WTC11 (cell line): ENCODE measurements at regions not wholly inside any gene's neighbourhood (a gene's known extent, or its start where the extent isn't known, plus 50 kb on each side); places are given as distances from the start of the nearest gene placed in this dataset.

Experiments
- ATAC-seq: fragments of 200-7000 bp; cut with Tn5 transposase; 2 replicates; pipeline ENCODE4 v1.10.0; 2021; ENCODE audit warnings: mild to moderate bottlenecking, moderate library complexity
- CTCF ChIA-PET: fragments of 300-600 bp; sonication (Branson Sonifier 250); formaldehyde crosslinking; loops from one replicate; lab custom pipeline; 2021; ENCODE audit warnings: antibody characterized with exemption; lab: Charles Lee
- POLR2A ChIA-PET: fragments of 350-600 bp; sonication (Branson Sonifier 250); formaldehyde crosslinking; loops from one replicate; lab custom pipeline; 2021; ENCODE audit warnings: antibody characterized with exemption; lab: Charles Lee
- DNase-seq: peaks from one replicate; pipeline ENCODE4 v3.0.0; 2021; ENCODE audit warnings: low spot score
- H3K27ac Mint-ChIP-seq: 2 replicates; pipeline ENCODE4 v1.8.0; 2021; ENCODE audit warnings: mixed read lengths
- H3K27me3 Mint-ChIP-seq: 2 replicates; pipeline ENCODE4 v1.8.0; 2021; ENCODE audit warnings: low read depth, mild to moderate bottlenecking, moderate library complexity, mixed read lengths
- H3K36me3 Mint-ChIP-seq: 2 replicates; pipeline ENCODE4 v1.8.0; 2021; ENCODE audit warnings: mixed read lengths
- H3K4me1 Mint-ChIP-seq: 2 replicates; pipeline ENCODE4 v1.8.0; 2022; ENCODE audit warnings: mixed read lengths
- H3K4me3 Mint-ChIP-seq: 2 replicates; pipeline ENCODE4 v1.8.0; 2021; ENCODE audit warnings: mild to moderate bottlenecking, moderate library complexity, mixed read lengths
- H3K9me3 Mint-ChIP-seq: 2 replicates; pipeline ENCODE4 v1.8.0; 2021; ENCODE audit warnings: mixed read lengths
- JAZF1 ChIP-seq: fragments of 250-450 bp; sonication (Bioruptor Pico); IDR thresholded peaks from 2 replicates; pipeline ENCODE4 v1.9.0; 2021; ENCODE audit warnings: moderate library complexity, mild to moderate bottlenecking, inconsistent platforms
- KAT7 ChIP-seq: sonication (generic); formaldehyde crosslinking; IDR thresholded peaks from 2 replicates; pipeline ENCODE4 v1.8.1; 2023; ENCODE audit warnings: missing genetic modification reagents, mild to moderate bottlenecking, borderline replicate concordance
- MXD4 ChIP-seq: fragments of 250-450 bp; sonication (Bioruptor Pico); IDR thresholded peaks from 2 replicates; pipeline ENCODE4 v1.8.0; 2021; ENCODE audit warnings: mild to moderate bottlenecking, moderate library complexity, borderline replicate concordance
- NFYB ChIP-seq: sonication (generic); formaldehyde crosslinking; conservative IDR thresholded peaks from 2 replicates; pipeline ENCODE4 v1.8.0; 2022; ENCODE audit warnings: low read depth, missing genetic modification reagents
- SMAD4 ChIP-seq: sonication (generic); formaldehyde crosslinking; IDR thresholded peaks from 2 replicates; pipeline ENCODE4 v1.8.0; 2022; ENCODE audit warnings: mild to moderate bottlenecking, missing genetic modification reagents
- ZBTB21 ChIP-seq: sonication (generic); formaldehyde crosslinking; IDR thresholded peaks from 2 replicates; pipeline ENCODE4 v1.8.1; 2023; ENCODE audit warnings: mild to moderate bottlenecking, missing genetic modification reagents, borderline replicate concordance
- ZNF423 ChIP-seq: fragments of 250-450 bp; sonication (Bioruptor Pico); IDR thresholded peaks from 2 replicates; pipeline ENCODE4 v2.1.2; 2022; ENCODE audit warnings: mild to moderate bottlenecking, moderate library complexity
- ZNF671 ChIP-seq: fragments of 250-450 bp; sonication (Bioruptor Pico); IDR thresholded peaks from 2 replicates; pipeline ENCODE4 v1.8.0; 2021; ENCODE audit warnings: mild to moderate bottlenecking
- TF ChIP-seq, protein P1 (sequence below): sonication (generic); formaldehyde crosslinking; IDR thresholded peaks from 2 replicates; pipeline ENCODE4 v1.8.0; 2022; ENCODE audit warnings: mild to moderate bottlenecking, missing genetic modification reagents
- TF ChIP-seq, protein P2 (sequence below): fragments of 250-450 bp; sonication (Bioruptor Pico); conservative IDR thresholded peaks from 2 replicates; pipeline ENCODE4 v1.9.0; 2021; ENCODE audit warnings: mild to moderate bottlenecking
- TF ChIP-seq, protein P3 (sequence below): fragments of 250-450 bp; sonication (Bioruptor Pico); IDR thresholded peaks from 2 replicates; pipeline ENCODE4 v1.9.0; 2021; ENCODE audit warnings: mild to moderate bottlenecking, borderline replicate concordance
- TF ChIP-seq, protein P4 (sequence below): fragments of 250-450 bp; sonication (Bioruptor Pico); IDR thresholded peaks from 2 replicates; pipeline ENCODE4 v1.9.0; 2021; ENCODE audit warnings: moderate library complexity, mild to moderate bottlenecking, inconsistent platforms, borderline replicate concordance
- TF ChIP-seq, protein P5 (sequence below): sonication (generic); formaldehyde crosslinking; IDR thresholded peaks from 2 replicates; pipeline ENCODE4 v1.8.1; 2023; ENCODE audit warnings: mild to moderate bottlenecking, missing genetic modification reagents, moderate library complexity
- TF ChIP-seq, protein P6 (sequence below): sonication (generic); formaldehyde crosslinking; IDR thresholded peaks from 2 replicates; pipeline ENCODE4 v1.8.0; 2023; ENCODE audit warnings: mild to moderate bottlenecking, missing genetic modification reagents
- TF ChIP-seq, protein P7 (sequence below): sonication (generic); formaldehyde crosslinking; IDR thresholded peaks from 2 replicates; pipeline ENCODE4 v1.8.1; 2022; ENCODE audit warnings: low read depth, missing genetic modification reagents, borderline replicate concordance
- TF ChIP-seq, protein P8 (sequence below): fragments of 200-600 bp; IDR thresholded peaks from 2 replicates; pipeline ENCODE4 v1.8.0; 2022; ENCODE audit warnings: antibody characterized with exemption
- TF ChIP-seq, protein P9 (sequence below): fragments of 250-450 bp; sonication (Bioruptor Pico); IDR thresholded peaks from 2 replicates; pipeline ENCODE4 v1.8.0; 2021; ENCODE audit warnings: mild to moderate bottlenecking
- TF ChIP-seq, protein P10 (sequence below): sonication (generic); formaldehyde crosslinking; IDR thresholded peaks from 2 replicates; pipeline ENCODE4 v1.8.1; 2022; ENCODE audit warnings: missing genetic modification reagents, borderline replicate concordance

DNA sequence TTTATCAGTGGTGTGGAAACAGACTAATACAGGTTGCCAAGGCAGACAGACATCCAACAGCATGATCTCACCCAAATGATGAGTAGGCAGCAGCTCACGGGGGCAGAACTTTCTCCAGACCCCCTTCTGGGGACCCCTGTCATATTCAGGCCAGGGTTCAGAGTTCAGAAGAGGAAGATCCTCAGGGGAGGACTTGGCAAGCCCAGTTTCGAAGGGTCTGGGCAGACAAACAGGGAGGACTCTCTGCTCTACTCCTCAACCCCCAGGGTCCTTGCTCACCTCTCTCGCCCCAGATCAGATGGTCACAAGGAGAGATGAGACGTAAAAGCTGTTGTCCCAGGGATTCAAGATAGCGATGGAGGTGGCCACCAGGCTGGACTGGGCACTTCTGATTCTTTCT lies 215.1 kb upstream of the MVB12B start:
- Mint-ChIP-seq H3K4me3 (no peak overlapping the region), H3K36me3 (no peaks in the 10 kb centered on the region), H3K9me3 (peaks cover 1% of the 10 kb centered on the region; the same call in 1 of the 2 replicates), H3K27me3 (peaks cover 9% of the 10 kb centered on the region), H3K27ac (no peak overlapping the region), H3K4me1 (no peaks in the 10 kb centered on the region)
- ATAC-seq = no peak
- no peak for DNase-seq
- TF ChIP-seq SMAD4 (CRISPR knock-in tag) = no peak
- TF ChIP-seq, protein P1, sequence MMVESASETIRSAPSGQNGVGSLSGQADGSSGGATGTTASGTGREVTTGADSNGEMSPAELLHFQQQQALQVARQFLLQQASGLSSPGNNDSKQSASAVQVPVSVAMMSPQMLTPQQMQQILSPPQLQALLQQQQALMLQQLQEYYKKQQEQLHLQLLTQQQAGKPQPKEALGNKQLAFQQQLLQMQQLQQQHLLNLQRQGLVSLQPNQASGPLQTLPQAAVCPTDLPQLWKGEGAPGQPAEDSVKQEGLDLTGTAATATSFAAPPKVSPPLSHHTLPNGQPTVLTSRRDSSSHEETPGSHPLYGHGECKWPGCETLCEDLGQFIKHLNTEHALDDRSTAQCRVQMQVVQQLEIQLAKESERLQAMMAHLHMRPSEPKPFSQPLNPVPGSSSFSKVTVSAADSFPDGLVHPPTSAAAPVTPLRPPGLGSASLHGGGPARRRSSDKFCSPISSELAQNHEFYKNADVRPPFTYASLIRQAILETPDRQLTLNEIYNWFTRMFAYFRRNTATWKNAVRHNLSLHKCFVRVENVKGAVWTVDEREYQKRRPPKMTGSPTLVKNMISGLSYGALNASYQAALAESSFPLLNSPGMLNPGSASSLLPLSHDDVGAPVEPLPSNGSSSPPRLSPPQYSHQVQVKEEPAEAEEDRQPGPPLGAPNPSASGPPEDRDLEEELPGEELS (CRISPR knock-in tag) = no peak
- TF ChIP-seq, protein P2, sequence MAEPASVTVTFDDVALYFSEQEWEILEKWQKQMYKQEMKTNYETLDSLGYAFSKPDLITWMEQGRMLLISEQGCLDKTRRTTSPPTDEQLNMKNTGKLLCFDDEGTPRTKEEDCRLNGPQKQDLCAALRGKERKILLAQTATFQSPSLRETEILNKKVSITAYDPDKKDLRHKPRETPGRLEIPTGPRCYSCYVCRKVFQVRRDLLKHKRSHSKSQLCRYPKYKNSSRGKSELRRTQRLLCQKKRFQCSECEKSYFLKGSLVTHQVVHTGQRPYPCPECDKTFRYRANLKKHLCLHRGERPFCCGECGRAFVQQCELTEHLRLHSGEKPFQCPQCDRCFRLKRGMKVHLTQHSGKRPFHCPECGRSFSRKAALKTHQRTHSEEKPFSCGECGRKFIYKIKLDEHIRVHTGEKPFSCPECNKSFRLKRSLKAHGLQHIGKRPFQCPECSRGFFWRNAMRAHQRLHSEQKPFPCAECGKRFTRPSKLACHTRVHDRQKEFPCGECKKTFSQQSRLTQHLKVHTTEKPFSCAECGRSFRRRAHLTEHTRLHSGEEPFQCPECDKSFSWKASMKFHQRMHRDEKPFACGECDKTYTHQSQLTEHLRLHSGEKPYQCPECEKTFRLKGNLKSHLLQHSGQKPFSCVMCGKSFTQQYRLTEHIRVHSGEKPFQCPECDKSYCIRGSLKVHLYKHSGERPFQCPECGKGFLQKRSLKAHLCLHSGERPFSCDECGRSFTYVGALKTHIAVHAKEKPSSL (CRISPR knock-in tag) = no peak
- TF ChIP-seq, protein P3, sequence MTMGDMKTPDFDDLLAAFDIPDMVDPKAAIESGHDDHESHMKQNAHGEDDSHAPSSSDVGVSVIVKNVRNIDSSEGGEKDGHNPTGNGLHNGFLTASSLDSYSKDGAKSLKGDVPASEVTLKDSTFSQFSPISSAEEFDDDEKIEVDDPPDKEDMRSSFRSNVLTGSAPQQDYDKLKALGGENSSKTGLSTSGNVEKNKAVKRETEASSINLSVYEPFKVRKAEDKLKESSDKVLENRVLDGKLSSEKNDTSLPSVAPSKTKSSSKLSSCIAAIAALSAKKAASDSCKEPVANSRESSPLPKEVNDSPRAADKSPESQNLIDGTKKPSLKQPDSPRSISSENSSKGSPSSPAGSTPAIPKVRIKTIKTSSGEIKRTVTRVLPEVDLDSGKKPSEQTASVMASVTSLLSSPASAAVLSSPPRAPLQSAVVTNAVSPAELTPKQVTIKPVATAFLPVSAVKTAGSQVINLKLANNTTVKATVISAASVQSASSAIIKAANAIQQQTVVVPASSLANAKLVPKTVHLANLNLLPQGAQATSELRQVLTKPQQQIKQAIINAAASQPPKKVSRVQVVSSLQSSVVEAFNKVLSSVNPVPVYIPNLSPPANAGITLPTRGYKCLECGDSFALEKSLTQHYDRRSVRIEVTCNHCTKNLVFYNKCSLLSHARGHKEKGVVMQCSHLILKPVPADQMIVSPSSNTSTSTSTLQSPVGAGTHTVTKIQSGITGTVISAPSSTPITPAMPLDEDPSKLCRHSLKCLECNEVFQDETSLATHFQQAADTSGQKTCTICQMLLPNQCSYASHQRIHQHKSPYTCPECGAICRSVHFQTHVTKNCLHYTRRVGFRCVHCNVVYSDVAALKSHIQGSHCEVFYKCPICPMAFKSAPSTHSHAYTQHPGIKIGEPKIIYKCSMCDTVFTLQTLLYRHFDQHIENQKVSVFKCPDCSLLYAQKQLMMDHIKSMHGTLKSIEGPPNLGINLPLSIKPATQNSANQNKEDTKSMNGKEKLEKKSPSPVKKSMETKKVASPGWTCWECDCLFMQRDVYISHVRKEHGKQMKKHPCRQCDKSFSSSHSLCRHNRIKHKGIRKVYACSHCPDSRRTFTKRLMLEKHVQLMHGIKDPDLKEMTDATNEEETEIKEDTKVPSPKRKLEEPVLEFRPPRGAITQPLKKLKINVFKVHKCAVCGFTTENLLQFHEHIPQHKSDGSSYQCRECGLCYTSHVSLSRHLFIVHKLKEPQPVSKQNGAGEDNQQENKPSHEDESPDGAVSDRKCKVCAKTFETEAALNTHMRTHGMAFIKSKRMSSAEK (CRISPR knock-in tag) = no peak
- TF ChIP-seq, protein P4, sequence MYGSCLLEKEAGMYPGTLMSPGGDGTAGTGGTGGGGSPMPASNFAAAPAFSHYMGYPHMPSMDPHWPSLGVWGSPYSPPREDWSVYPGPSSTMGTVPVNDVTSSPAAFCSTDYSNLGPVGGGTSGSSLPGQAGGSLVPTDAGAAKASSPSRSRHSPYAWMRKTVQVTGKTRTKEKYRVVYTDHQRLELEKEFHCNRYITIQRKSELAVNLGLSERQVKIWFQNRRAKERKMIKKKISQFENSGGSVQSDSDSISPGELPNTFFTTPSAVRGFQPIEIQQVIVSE (CRISPR knock-in tag) = no peak
- no peak for TF ChIP-seq ZNF671 (CRISPR knock-in tag)
- TF ChIP-seq, protein P5, sequence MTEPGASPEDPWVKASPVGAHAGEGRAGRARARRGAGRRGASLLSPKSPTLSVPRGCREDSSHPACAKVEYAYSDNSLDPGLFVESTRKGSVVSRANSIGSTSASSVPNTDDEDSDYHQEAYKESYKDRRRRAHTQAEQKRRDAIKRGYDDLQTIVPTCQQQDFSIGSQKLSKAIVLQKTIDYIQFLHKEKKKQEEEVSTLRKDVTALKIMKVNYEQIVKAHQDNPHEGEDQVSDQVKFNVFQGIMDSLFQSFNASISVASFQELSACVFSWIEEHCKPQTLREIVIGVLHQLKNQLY (CRISPR knock-in tag) = no peak
- TF ChIP-seq, protein P6, sequence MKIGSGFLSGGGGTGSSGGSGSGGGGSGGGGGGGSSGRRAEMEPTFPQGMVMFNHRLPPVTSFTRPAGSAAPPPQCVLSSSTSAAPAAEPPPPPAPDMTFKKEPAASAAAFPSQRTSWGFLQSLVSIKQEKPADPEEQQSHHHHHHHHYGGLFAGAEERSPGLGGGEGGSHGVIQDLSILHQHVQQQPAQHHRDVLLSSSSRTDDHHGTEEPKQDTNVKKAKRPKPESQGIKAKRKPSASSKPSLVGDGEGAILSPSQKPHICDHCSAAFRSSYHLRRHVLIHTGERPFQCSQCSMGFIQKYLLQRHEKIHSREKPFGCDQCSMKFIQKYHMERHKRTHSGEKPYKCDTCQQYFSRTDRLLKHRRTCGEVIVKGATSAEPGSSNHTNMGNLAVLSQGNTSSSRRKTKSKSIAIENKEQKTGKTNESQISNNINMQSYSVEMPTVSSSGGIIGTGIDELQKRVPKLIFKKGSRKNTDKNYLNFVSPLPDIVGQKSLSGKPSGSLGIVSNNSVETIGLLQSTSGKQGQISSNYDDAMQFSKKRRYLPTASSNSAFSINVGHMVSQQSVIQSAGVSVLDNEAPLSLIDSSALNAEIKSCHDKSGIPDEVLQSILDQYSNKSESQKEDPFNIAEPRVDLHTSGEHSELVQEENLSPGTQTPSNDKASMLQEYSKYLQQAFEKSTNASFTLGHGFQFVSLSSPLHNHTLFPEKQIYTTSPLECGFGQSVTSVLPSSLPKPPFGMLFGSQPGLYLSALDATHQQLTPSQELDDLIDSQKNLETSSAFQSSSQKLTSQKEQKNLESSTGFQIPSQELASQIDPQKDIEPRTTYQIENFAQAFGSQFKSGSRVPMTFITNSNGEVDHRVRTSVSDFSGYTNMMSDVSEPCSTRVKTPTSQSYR (CRISPR knock-in tag) = no peak
- no peak for TF ChIP-seq JAZF1 (CRISPR knock-in tag)
- TF ChIP-seq, protein P7, sequence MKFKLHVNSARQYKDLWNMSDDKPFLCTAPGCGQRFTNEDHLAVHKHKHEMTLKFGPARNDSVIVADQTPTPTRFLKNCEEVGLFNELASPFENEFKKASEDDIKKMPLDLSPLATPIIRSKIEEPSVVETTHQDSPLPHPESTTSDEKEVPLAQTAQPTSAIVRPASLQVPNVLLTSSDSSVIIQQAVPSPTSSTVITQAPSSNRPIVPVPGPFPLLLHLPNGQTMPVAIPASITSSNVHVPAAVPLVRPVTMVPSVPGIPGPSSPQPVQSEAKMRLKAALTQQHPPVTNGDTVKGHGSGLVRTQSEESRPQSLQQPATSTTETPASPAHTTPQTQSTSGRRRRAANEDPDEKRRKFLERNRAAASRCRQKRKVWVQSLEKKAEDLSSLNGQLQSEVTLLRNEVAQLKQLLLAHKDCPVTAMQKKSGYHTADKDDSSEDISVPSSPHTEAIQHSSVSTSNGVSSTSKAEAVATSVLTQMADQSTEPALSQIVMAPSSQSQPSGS (CRISPR knock-in tag) = no peak
- TF ChIP-seq, protein P8, sequence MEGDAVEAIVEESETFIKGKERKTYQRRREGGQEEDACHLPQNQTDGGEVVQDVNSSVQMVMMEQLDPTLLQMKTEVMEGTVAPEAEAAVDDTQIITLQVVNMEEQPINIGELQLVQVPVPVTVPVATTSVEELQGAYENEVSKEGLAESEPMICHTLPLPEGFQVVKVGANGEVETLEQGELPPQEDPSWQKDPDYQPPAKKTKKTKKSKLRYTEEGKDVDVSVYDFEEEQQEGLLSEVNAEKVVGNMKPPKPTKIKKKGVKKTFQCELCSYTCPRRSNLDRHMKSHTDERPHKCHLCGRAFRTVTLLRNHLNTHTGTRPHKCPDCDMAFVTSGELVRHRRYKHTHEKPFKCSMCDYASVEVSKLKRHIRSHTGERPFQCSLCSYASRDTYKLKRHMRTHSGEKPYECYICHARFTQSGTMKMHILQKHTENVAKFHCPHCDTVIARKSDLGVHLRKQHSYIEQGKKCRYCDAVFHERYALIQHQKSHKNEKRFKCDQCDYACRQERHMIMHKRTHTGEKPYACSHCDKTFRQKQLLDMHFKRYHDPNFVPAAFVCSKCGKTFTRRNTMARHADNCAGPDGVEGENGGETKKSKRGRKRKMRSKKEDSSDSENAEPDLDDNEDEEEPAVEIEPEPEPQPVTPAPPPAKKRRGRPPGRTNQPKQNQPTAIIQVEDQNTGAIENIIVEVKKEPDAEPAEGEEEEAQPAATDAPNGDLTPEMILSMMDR = no peak
- no peak for TF ChIP-seq ZBTB21 (CRISPR knock-in tag)
- no peak for TF ChIP-seq NFYB (CRISPR knock-in tag)
- TF ChIP-seq, protein P9, sequence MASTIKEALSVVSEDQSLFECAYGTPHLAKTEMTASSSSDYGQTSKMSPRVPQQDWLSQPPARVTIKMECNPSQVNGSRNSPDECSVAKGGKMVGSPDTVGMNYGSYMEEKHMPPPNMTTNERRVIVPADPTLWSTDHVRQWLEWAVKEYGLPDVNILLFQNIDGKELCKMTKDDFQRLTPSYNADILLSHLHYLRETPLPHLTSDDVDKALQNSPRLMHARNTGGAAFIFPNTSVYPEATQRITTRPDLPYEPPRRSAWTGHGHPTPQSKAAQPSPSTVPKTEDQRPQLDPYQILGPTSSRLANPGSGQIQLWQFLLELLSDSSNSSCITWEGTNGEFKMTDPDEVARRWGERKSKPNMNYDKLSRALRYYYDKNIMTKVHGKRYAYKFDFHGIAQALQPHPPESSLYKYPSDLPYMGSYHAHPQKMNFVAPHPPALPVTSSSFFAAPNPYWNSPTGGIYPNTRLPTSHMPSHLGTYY (CRISPR knock-in tag) = no peak
- TF ChIP-seq, protein P10, sequence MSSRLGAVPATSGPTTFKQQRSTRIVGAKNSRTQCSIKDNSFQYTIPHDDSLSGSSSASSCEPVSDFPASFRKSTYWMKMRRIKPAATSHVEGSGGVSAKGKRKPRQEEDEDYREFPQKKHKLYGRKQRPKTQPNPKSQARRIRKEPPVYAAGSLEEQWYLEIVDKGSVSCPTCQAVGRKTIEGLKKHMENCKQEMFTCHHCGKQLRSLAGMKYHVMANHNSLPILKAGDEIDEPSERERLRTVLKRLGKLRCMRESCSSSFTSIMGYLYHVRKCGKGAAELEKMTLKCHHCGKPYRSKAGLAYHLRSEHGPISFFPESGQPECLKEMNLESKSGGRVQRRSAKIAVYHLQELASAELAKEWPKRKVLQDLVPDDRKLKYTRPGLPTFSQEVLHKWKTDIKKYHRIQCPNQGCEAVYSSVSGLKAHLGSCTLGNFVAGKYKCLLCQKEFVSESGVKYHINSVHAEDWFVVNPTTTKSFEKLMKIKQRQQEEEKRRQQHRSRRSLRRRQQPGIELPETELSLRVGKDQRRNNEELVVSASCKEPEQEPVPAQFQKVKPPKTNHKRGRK = no peak
- TF ChIP-seq KAT7 = no peak
- TF ChIP-seq MXD4 (CRISPR knock-in tag) = no peak
- no peak for TF ChIP-seq ZNF423 (CRISPR knock-in tag)
- POLR2A ChIA-PET = no interaction called here
- CTCF ChIA-PET = no interaction called here
